WERI-Rb-1 (cell line): ENCODE measurements at regions not wholly inside any gene's neighbourhood (a gene's known extent, or its start where the extent isn't known, plus 50 kb on each side); places are given as distances from the start of the nearest gene placed in this dataset.

ENCODE experiments used
- DNase-seq: peaks from one replicate; pipeline ENCODE4 v3.0.0-alpha.2; 2020
- H3K27ac ChIP-seq: fragments of 250-450 bp; sonication (Bioruptor Pico); 2 replicates; pipeline ENCODE4 v1.5.1; 2020; ENCODE audit warnings: mild to moderate bottlenecking, moderate library complexity
- H3K27me3 ChIP-seq: fragments of 250-450 bp; sonication (Bioruptor Pico); 2 replicates; pipeline ENCODE4 v1.5.1; 2021; ENCODE audit warnings: mild to moderate bottlenecking, low read depth, moderate library complexity; ENCODE audit not compliant: insufficient read depth, severe bottlenecking
- H3K36me3 ChIP-seq: fragments of 250-450 bp; sonication (Bioruptor Pico); 2 replicates; pipeline ENCODE4 v1.5.1; 2020; ENCODE audit warnings: mild to moderate bottlenecking, moderate library complexity
- H3K4me3 ChIP-seq: 2 replicates; pipeline ENCODE4 v1.5.1; 2011; ENCODE audit warnings: low read depth, mild to moderate bottlenecking, control low read depth, low read length
- H3K9me3 ChIP-seq: fragments of 250-450 bp; sonication (Bioruptor Pico); 2 replicates; pipeline ENCODE4 v1.5.1; 2021; ENCODE audit warnings: mild to moderate bottlenecking, moderate library complexity; ENCODE audit not compliant: severe bottlenecking
- TF ChIP-seq, protein P1 (sequence below): IDR thresholded peaks from 2 replicates; pipeline ENCODE4 v1.5.1; 2011; ENCODE audit warnings: low read depth, mild to moderate bottlenecking, control low read depth, inconsistent platforms, low read length

DNA sequence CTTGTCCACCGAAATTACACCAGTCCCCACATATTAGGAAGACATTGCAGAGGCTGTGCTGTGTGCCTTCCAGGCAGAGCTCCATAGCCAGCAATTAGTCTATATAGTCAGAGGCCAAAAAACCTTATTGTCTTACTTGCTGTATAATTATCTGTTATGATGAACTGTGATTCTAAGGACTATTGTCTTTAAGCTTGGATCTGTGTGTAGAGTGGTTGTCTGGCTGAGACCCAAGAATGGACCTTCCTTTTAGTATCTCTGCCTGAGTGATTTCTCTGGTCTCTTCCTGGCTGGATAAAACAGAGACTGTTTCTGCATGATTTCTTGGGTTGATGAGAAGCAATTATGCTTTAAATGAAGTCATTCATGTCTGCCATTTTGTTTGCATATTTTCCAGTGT lies 465.3 kb downstream of the PRKD1 start:
- Histone ChIP-seq H3K36me3 (no peaks in the 10 kb centered on the region), H3K4me3 (no peak overlapping the region), H3K27me3 (no peaks in the 10 kb centered on the region), H3K9me3 (no peaks in the 10 kb centered on the region), H3K27ac (no peak overlapping the region)
- no peak for DNase-seq
- TF ChIP-seq, protein P1, sequence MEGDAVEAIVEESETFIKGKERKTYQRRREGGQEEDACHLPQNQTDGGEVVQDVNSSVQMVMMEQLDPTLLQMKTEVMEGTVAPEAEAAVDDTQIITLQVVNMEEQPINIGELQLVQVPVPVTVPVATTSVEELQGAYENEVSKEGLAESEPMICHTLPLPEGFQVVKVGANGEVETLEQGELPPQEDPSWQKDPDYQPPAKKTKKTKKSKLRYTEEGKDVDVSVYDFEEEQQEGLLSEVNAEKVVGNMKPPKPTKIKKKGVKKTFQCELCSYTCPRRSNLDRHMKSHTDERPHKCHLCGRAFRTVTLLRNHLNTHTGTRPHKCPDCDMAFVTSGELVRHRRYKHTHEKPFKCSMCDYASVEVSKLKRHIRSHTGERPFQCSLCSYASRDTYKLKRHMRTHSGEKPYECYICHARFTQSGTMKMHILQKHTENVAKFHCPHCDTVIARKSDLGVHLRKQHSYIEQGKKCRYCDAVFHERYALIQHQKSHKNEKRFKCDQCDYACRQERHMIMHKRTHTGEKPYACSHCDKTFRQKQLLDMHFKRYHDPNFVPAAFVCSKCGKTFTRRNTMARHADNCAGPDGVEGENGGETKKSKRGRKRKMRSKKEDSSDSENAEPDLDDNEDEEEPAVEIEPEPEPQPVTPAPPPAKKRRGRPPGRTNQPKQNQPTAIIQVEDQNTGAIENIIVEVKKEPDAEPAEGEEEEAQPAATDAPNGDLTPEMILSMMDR = no peak

DNA sequence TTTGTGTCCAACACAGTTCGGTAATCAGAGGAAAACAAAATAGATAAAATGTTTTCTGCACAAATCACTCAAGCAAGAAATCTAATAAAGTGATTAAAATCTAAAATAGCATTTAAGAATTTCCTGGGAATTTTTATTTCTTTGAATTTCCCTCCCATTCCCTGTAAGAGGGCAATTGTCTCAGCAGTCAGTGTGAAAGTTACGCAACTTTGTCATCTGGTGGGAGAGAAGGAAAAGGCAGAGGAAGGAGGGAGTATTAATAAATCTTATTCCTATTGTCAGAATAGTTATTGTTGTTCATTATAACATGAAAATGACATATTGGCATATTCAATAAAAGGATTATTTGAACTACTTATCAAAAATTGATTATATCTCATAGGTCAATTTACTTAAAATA lies 464.9 kb downstream of the PRKD1 start:
- Histone ChIP-seq H3K27me3 (no peaks in the 10 kb centered on the region), H3K4me3 (no peak overlapping the region), H3K9me3 (no peaks in the 10 kb centered on the region), H3K36me3 (no peaks in the 10 kb centered on the region), H3K27ac (no peak overlapping the region)
- TF ChIP-seq, protein P1 = no peak
- no peak for DNase-seq

DNA sequence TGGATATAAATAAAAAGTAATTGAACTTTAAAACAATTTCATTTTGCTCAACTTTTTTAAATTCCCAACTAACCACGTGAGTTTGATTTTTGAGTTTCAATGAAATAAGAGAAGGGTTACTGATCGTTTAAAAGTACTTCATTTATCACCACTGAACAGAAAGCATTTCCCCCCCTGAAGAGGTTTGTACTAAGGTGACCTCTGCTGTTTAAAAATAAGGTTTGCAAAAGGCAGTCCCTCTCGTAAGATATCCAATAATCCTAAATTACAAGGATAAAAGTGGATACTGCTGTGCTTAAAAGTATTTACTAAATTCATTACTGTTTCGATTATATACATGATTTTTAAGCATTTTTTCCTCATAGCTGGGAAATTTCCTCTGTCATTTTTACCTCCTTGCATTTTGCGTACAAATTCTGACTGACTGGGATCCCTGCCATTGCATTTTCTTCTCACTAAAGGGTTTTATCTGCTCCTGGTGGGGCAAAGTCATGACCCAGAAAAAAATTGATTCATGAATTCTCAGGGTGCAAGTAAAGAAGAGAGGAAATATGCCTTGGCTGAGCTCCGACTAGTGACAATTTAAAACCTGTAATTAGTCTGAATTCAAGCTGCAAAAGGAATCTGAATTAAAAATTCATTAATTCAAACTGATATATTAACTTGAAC lies 463.8 kb downstream of the PRKD1 start:
- no peaks in the 10 kb centered on the region for H3K36me3 ChIP-seq
- H3K9me3 ChIP-seq = no peaks in the 10 kb centered on the region
- TF ChIP-seq, protein P1 = no peak
- no peaks in the 10 kb centered on the region for H3K27me3 ChIP-seq
- H3K4me3 ChIP-seq = no peak overlapping the region
- no peak overlapping the region for H3K27ac ChIP-seq
- no peak for DNase-seq

DNA sequence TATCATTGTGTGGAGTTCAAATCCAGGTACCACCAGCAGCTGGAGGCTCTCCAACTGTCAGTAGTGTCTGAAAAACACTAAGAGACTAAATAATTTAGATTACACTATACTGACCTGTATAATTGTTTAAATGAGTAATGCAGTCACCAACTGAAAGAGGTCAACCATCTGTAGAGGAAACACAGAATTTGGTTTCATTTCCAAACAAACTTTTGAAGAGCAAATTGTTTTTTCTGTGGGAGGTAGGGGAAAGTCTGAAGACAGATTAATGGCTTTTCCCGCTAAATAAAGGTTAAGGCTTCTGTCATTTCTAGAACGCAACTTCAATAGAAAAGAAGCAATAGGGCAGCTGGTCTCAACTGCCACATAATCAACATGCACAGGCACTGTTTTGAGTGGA lies 462.6 kb downstream of the PRKD1 start:
- no peak for DNase-seq
- H3K27ac ChIP-seq = no peak overlapping the region
- H3K9me3 ChIP-seq = no peaks in the 10 kb centered on the region
- TF ChIP-seq, protein P1 = no peak
- no peak overlapping the region for H3K4me3 ChIP-seq
- H3K27me3 ChIP-seq = no peaks in the 10 kb centered on the region
- no peaks in the 10 kb centered on the region for H3K36me3 ChIP-seq

DNA sequence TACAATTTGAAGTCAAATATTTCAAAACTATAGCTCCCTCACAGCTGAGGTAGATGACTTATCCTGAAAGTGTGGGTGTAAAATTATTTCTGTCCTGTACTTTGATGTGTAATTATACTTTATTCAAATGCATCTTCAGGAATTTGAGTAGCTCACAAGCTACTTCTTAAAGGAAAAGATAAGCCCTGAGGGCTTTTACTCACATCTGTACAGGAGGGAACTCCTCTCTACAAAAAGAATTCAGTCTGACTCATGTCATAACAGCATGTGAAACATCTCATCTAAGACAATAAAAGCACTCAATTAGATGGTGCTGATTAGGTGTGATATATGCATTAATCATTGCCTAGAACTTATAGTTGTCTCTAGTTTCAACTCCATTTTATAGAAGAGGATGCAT lies 452.0 kb downstream of the PRKD1 start:
- no peak for DNase-seq
- no peaks in the 10 kb centered on the region for H3K9me3 ChIP-seq
- no peaks in the 10 kb centered on the region for H3K36me3 ChIP-seq
- no peak overlapping the region for H3K4me3 ChIP-seq
- H3K27ac ChIP-seq = no peak overlapping the region
- TF ChIP-seq, protein P1 = no peak
- no peaks in the 10 kb centered on the region for H3K27me3 ChIP-seq

DNA sequence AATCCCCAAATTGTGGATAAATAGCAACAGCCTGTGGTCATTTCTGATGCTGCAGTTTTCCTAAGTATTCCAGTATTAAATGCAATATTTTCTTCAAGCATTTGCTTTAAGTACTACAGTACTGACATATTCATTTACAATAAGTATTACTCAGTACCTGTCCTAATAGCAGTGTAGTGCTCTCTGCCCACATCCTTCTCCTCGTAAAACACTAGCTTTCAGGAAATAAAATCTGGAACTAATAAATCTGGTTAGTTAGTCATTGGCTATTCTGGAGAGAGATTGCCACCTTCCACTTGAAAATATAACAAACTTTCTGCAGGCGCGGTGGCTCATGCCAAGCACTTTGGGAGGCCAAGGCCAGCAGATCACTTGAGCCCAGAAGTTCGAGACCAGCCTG lies 441.5 kb downstream of the PRKD1 start:
- Histone ChIP-seq H3K27me3 (no peaks in the 10 kb centered on the region), H3K27ac (no peak overlapping the region), H3K9me3 (no peaks in the 10 kb centered on the region), H3K36me3 (no peaks in the 10 kb centered on the region), H3K4me3 (no peak overlapping the region)
- no peak for DNase-seq
- TF ChIP-seq, protein P1 = no peak
